Activated CD4-positive, alpha-beta T cell treated with anti-CD3 and anti-CD28 coated beads for 4 hours (primary cell): ENCODE measurements at regions not wholly inside any gene's neighbourhood (a gene's known extent, or its start where the extent isn't known, plus 50 kb on each side); places are given as distances from the start of the nearest gene placed in this dataset.
"Not testable (repeated sequence)": the region's sequence is repeated elsewhere in the genome, so short reads cannot be mapped to it uniquely, and the experiment has no call there.

ENCODE experiments used
- DNase-seq, 2 donors: peaks; one replicate each; pipeline ENCODE4 v3.0.0-alpha.2; 2020

- no peak for DNase-seq
Measured at GRCh38 chrX:9390121-9390520, 74.7 kb upstream of the TBL1X start.

- no peak for DNase-seq
Measured at GRCh38 chrX:9390693-9391368, 74.0 kb upstream of the TBL1X start.

GRCh38 chrX:9392445-9392844, 72.4 kb upstream of the TBL1X start:
- DNase-seq = no peak

- DNase-seq = no peak
Measured at GRCh38 chrX:9393571-9393970, 71.3 kb upstream of the TBL1X start.

- no peak for DNase-seq
Measured at GRCh38 chrX:9394212-9394611, 70.6 kb upstream of the TBL1X start.

GRCh38 chrX:9396930-9397329, 67.9 kb upstream of the TBL1X start:
- no peak for DNase-seq

- DNase-seq = no peak
Measured at GRCh38 chrX:9401051-9401450, 63.8 kb upstream of the TBL1X start.

GRCh38 chrX:9403374-9403773, 61.5 kb upstream of the TBL1X start:
- no peak for DNase-seq

- DNase-seq = peak; percentile 2 to 6
Measured at GRCh38 chrX:9405635-9406034, 59.2 kb upstream of the TBL1X start.

- DNase-seq = not testable (repeated sequence)
Measured at GRCh38 chrX:9410889-9411288, 54.0 kb upstream of the TBL1X start.

GRCh38 chrX:9411682-9412081, 53.2 kb upstream of the TBL1X start:
- DNase-seq = not testable (repeated sequence)

GRCh38 chrX:9414416-9414815, 50.4 kb upstream of the TBL1X start:
- DNase-seq = no peak
